WTC11 (cell line): ENCODE measurements at regions not wholly inside any gene's neighbourhood (a gene's known extent, or its start where the extent isn't known, plus 50 kb on each side); places are given as distances from the start of the nearest gene placed in this dataset.

Experiments used
- GABPB1 ChIP-seq: sonication (generic); formaldehyde crosslinking; IDR thresholded peaks from 2 replicates; pipeline ENCODE4 v1.8.1; 2023; ENCODE audit warnings: mild to moderate bottlenecking, missing genetic modification reagents
- GRHL2 ChIP-seq: fragments of 250-450 bp; sonication (Bioruptor Pico); IDR thresholded peaks from 2 replicates; pipeline ENCODE4 v1.8.0; 2022; ENCODE audit warnings: mild to moderate bottlenecking, moderate library complexity; ENCODE audit not compliant: insufficient replicate concordance, severe bottlenecking
- JUN ChIP-seq: sonication (generic); formaldehyde crosslinking; IDR thresholded peaks from 2 replicates; pipeline ENCODE4 v1.8.0; 2023; ENCODE audit warnings: mild to moderate bottlenecking, missing genetic modification reagents
- ZNF671 ChIP-seq: fragments of 250-450 bp; sonication (Bioruptor Pico); IDR thresholded peaks from 2 replicates; pipeline ENCODE4 v1.8.0; 2021; ENCODE audit warnings: mild to moderate bottlenecking
- TF ChIP-seq, protein P1 (sequence below): fragments of 200-600 bp; IDR thresholded peaks from 2 replicates; pipeline ENCODE4 v1.8.0; 2022; ENCODE audit warnings: antibody characterized with exemption
- TF ChIP-seq, protein P2 (sequence below): sonication (generic); formaldehyde crosslinking; IDR thresholded peaks from 2 replicates; pipeline ENCODE4 v1.8.1; 2023; ENCODE audit warnings: mild to moderate bottlenecking, missing genetic modification reagents, borderline replicate concordance
- TF ChIP-seq, protein P3 (sequence below): fragments of 250-450 bp; sonication (Bioruptor Pico); IDR thresholded peaks from 2 replicates; pipeline ENCODE4 v1.8.0; 2021; ENCODE audit warnings: mild to moderate bottlenecking
- TF ChIP-seq, protein P4 (sequence below): sonication (generic); formaldehyde crosslinking; IDR thresholded peaks from 2 replicates; pipeline ENCODE4 v1.8.0; 2022; ENCODE audit warnings: mild to moderate bottlenecking, missing genetic modification reagents
- TF ChIP-seq, protein P5 (sequence below): sonication (generic); formaldehyde crosslinking; IDR thresholded peaks from 2 replicates; pipeline ENCODE4 v1.8.1; 2022; ENCODE audit warnings: low read depth, missing genetic modification reagents, borderline replicate concordance

DNA sequence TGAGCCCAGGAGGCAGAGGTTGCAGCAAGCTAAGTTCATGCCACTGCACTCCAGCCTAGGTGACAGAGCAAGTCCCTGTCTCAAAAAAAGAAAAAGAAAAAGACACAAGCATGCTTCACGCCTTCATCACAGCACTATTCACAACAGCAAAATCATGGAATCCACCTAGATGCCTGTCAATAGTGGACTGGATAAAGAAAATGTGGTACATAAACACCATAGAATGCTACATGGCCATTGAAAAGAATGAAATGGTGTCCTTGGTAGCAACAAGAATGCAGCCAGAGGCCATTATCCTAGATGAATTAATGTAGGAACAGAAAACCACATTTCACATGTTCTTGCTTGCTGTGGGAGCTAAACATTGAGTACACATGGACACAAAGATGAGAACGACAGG, 392.6 kb downstream of the EIPR1 start:
- TF ChIP-seq, protein P1, sequence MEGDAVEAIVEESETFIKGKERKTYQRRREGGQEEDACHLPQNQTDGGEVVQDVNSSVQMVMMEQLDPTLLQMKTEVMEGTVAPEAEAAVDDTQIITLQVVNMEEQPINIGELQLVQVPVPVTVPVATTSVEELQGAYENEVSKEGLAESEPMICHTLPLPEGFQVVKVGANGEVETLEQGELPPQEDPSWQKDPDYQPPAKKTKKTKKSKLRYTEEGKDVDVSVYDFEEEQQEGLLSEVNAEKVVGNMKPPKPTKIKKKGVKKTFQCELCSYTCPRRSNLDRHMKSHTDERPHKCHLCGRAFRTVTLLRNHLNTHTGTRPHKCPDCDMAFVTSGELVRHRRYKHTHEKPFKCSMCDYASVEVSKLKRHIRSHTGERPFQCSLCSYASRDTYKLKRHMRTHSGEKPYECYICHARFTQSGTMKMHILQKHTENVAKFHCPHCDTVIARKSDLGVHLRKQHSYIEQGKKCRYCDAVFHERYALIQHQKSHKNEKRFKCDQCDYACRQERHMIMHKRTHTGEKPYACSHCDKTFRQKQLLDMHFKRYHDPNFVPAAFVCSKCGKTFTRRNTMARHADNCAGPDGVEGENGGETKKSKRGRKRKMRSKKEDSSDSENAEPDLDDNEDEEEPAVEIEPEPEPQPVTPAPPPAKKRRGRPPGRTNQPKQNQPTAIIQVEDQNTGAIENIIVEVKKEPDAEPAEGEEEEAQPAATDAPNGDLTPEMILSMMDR = no peak
- TF ChIP-seq JUN (CRISPR knock-in tag) (no peak), ZNF671 (CRISPR knock-in tag) (no peak), GABPB1 (CRISPR knock-in tag) (no peak), GRHL2 (CRISPR knock-in tag) (no peak)
- TF ChIP-seq, protein P2, sequence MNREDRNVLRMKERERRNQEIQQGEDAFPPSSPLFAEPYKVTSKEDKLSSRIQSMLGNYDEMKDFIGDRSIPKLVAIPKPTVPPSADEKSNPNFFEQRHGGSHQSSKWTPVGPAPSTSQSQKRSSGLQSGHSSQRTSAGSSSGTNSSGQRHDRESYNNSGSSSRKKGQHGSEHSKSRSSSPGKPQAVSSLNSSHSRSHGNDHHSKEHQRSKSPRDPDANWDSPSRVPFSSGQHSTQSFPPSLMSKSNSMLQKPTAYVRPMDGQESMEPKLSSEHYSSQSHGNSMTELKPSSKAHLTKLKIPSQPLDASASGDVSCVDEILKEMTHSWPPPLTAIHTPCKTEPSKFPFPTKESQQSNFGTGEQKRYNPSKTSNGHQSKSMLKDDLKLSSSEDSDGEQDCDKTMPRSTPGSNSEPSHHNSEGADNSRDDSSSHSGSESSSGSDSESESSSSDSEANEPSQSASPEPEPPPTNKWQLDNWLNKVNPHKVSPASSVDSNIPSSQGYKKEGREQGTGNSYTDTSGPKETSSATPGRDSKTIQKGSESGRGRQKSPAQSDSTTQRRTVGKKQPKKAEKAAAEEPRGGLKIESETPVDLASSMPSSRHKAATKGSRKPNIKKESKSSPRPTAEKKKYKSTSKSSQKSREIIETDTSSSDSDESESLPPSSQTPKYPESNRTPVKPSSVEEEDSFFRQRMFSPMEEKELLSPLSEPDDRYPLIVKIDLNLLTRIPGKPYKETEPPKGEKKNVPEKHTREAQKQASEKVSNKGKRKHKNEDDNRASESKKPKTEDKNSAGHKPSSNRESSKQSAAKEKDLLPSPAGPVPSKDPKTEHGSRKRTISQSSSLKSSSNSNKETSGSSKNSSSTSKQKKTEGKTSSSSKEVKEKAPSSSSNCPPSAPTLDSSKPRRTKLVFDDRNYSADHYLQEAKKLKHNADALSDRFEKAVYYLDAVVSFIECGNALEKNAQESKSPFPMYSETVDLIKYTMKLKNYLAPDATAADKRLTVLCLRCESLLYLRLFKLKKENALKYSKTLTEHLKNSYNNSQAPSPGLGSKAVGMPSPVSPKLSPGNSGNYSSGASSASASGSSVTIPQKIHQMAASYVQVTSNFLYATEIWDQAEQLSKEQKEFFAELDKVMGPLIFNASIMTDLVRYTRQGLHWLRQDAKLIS = no peak
- TF ChIP-seq, protein P3, sequence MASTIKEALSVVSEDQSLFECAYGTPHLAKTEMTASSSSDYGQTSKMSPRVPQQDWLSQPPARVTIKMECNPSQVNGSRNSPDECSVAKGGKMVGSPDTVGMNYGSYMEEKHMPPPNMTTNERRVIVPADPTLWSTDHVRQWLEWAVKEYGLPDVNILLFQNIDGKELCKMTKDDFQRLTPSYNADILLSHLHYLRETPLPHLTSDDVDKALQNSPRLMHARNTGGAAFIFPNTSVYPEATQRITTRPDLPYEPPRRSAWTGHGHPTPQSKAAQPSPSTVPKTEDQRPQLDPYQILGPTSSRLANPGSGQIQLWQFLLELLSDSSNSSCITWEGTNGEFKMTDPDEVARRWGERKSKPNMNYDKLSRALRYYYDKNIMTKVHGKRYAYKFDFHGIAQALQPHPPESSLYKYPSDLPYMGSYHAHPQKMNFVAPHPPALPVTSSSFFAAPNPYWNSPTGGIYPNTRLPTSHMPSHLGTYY = no peak
- TF ChIP-seq, protein P4, sequence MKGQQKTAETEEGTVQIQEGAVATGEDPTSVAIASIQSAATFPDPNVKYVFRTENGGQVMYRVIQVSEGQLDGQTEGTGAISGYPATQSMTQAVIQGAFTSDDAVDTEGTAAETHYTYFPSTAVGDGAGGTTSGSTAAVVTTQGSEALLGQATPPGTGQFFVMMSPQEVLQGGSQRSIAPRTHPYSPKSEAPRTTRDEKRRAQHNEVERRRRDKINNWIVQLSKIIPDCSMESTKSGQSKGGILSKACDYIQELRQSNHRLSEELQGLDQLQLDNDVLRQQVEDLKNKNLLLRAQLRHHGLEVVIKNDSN (CRISPR knock-in tag) = no peak
- TF ChIP-seq, protein P5, sequence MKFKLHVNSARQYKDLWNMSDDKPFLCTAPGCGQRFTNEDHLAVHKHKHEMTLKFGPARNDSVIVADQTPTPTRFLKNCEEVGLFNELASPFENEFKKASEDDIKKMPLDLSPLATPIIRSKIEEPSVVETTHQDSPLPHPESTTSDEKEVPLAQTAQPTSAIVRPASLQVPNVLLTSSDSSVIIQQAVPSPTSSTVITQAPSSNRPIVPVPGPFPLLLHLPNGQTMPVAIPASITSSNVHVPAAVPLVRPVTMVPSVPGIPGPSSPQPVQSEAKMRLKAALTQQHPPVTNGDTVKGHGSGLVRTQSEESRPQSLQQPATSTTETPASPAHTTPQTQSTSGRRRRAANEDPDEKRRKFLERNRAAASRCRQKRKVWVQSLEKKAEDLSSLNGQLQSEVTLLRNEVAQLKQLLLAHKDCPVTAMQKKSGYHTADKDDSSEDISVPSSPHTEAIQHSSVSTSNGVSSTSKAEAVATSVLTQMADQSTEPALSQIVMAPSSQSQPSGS = no peak
